ENCODE measurements at regions not wholly inside any gene's neighbourhood (a gene's known extent, or its start where the extent isn't known, plus 50 kb on each side); places are given as distances from the start of the nearest gene placed in this dataset.

GRCh38 chr4:4750187-4750586 is 109.3 kb upstream of the MSX1 start:
- H3K9me2 ChIP-seq (ENCODE audit: insufficient read depth): no peaks in the 10 kb centered on the region
- intact Hi-C loops (cut with micrococcal nuclease): no loop called here
- H4K20me1 ChIP-seq (ENCODE audit: insufficient read depth): no peaks in the 10 kb centered on the region
- H3K27me3 ChIP-seq (ENCODE audit: insufficient read depth, low read length): no peaks in the 10 kb centered on the region
- no peak for DNase-seq (ENCODE audit: low read depth, low spot score)
- ChIA-PET POLR2A (no interaction called here), RAD21 (ENCODE audit: low non-redundant PET in 1 of 2, low total read pairs in 2 of 2, uncharacterized antibody in 2 of 2, unreplicated experiment in 2 of 2) (no interaction called here), CTCF (no interaction called here)
- no peaks in the 10 kb centered on the region for H3K36me3 ChIP-seq (ENCODE audit: control insufficient read depth in 1 of 2, insufficient read depth in 2 of 2, low read length in 2 of 2)
- no TSS peak for BruUV-seq (replicated peaks)
- no peaks in the 10 kb centered on the region for H3K79me2 ChIP-seq (ENCODE audit: insufficient read depth, low read length)
- peak; percentile 43; the same call in 1 of the 2 replicates for ATAC-seq
- H3K4me3 ChIP-seq (replicated peaks in 1 of 2; ENCODE audit: low read depth in 1 of 2, low read length in 2 of 2): no peak overlapping the region
- no peak for TF ChIP-seq POLR2AphosphoS5 (IDR thresholded peaks at IDR 0.05; ENCODE audit: low read depth, low read length)
- H3K4me2 ChIP-seq (ENCODE audit: low read length): no peak overlapping the region
- no peak overlapping the region for H2AFZ ChIP-seq (ENCODE audit: low read depth, low read length, poor library complexity, severe bottlenecking)
- H3K27ac ChIP-seq (ENCODE audit: low read depth, low read length): no peak overlapping the region
- no peak overlapping the region for H3K9ac ChIP-seq (ENCODE audit: low read length)
- peaks cover 29 to 41% of the 10 kb centered on the region in 2 experiments for H3K4me1 ChIP-seq (ENCODE audit: control insufficient read depth in 1 of 2, insufficient read depth in 2 of 2, low read length in 2 of 2)
- no peaks in the 10 kb centered on the region for H3K9me3 ChIP-seq (ENCODE audit: control insufficient read depth in 1 of 2, insufficient read depth in 1 of 2, low read depth in 1 of 2, low read length in 2 of 2)

GRCh38 chr4:4749137-4749536 is 110.3 kb upstream of the MSX1 start:
- Histone ChIP-seq H3K4me3 (replicated peaks in 1 of 2; ENCODE audit: low read depth in 1 of 2, low read length in 2 of 2) (no peak overlapping the region), H3K27ac (ENCODE audit: low read depth, low read length) (no peak overlapping the region), H4K20me1 (ENCODE audit: insufficient read depth) (no peaks in the 10 kb centered on the region), H2AFZ (ENCODE audit: low read depth, low read length, poor library complexity, severe bottlenecking) (no peak overlapping the region), H3K9me2 (ENCODE audit: insufficient read depth) (no peaks in the 10 kb centered on the region), H3K36me3 (ENCODE audit: control insufficient read depth in 1 of 2, insufficient read depth in 2 of 2, low read length in 2 of 2) (no peaks in the 10 kb centered on the region), H3K79me2 (ENCODE audit: insufficient read depth, low read length) (no peaks in the 10 kb centered on the region), H3K9me3 (ENCODE audit: control insufficient read depth in 1 of 2, insufficient read depth in 1 of 2, low read depth in 1 of 2, low read length in 2 of 2) (no peaks in the 10 kb centered on the region), H3K27me3 (ENCODE audit: insufficient read depth, low read length) (no peaks in the 10 kb centered on the region), H3K4me2 (ENCODE audit: low read length) (no peak overlapping the region), H3K4me1 (ENCODE audit: control insufficient read depth in 1 of 2, insufficient read depth in 2 of 2, low read length in 2 of 2) (peaks cover 29 to 36% of the 10 kb centered on the region in 2 experiments), H3K9ac (ENCODE audit: low read length) (no peak overlapping the region)
- no TSS peak for BruUV-seq (replicated peaks)
- DNase-seq (ENCODE audit: low read depth, low spot score) (no peak), ATAC-seq (no peak)
- ChIA-PET CTCF (interaction anchor here (0.6 kb wide), 1 partner anchor 12 kb away, joined by 3 read pairs; no protein-coding TSS in a partner anchor), RAD21 (ENCODE audit: low non-redundant PET in 1 of 2, low total read pairs in 2 of 2, uncharacterized antibody in 2 of 2, unreplicated experiment in 2 of 2) (no interaction called here), POLR2A (no interaction called here)
- intact Hi-C loops (cut with micrococcal nuclease): no loop called here
- TF ChIP-seq FOSL1 (IDR thresholded peaks at IDR 0.05; ENCODE audit: low read depth) (no peak), CTCF (IDR thresholded peaks at IDR 0.05 in 2 of 3, conservative IDR thresholded peaks at IDR 0.05 in 1 of 3; ENCODE audit: borderline replicate concordance in 1 of 3, insufficient read depth in 1 of 3, low read depth in 2 of 3, low read length in 2 of 3) (no peak), YY1 (IDR thresholded peaks at IDR 0.05; ENCODE audit: extremely low read depth, insufficient replicate concordance, low read depth, low read length) (no peak), POLR2A (IDR thresholded peaks at IDR 0.05; ENCODE audit: borderline replicate concordance, extremely low read depth, insufficient read depth, insufficient read length) (no peak), JUND (IDR thresholded peaks at IDR 0.05) (no peak), SP1 (IDR thresholded peaks at IDR 0.05; ENCODE audit: low read depth) (no peak)
